C4-2B (cell line): ENCODE measurements at regions not wholly inside any gene's neighbourhood (a gene's known extent, or its start where the extent isn't known, plus 50 kb on each side); places are given as distances from the start of the nearest gene placed in this dataset.

Source experiments
- CTCF ChIP-seq: fragments of 450-650 bp; conservative IDR thresholded peaks from 2 replicates; pipeline ENCODE4 v1.5.1; 2017; ENCODE audit warnings: mild to moderate bottlenecking
- ZFX ChIP-seq: fragments of 450-650 bp; IDR thresholded peaks from 2 replicates; pipeline ENCODE4 v1.6.1; 2017

- TF ChIP-seq CTCF (no peak), ZFX (no peak)
Measured at GRCh38 chr12:29054858-29055663, 94.0 kb upstream of the FAR2 start.
